GM19438 (cell line): ENCODE measurements at regions not wholly inside any gene's neighbourhood (a gene's known extent, or its start where the extent isn't known, plus 50 kb on each side); places are given as distances from the start of the nearest gene placed in this dataset.

Experiments used
- ATAC-seq: cut with Tn5 transposase; IDR thresholded peaks from one replicate; pipeline ENCODE4 v1.9.1; 2021; ENCODE audit warnings: low read depth; ENCODE audit not compliant: unreplicated experiment

- no peak for ATAC-seq
Measured at GRCh38 chr16:85303354-85303883, 191.1 kb upstream of the CIBAR2 start.

GRCh38 chr16:85304337-85304736 lies 192.1 kb upstream of the CIBAR2 start:
- ATAC-seq: no peak

- ATAC-seq: peak; percentile 65
Measured at GRCh38 chr16:85306071-85306792, 194.0 kb upstream of the CIBAR2 start.

- no peak for ATAC-seq
Measured at GRCh38 chr16:85306793-85307551, 194.7 kb upstream of the CIBAR2 start.

- no peak for ATAC-seq
Measured at GRCh38 chr16:85307552-85308364, 195.5 kb upstream of the CIBAR2 start.

GRCh38 chr16:85308611-85309540 lies 196.6 kb upstream of the CIBAR2 start:
- ATAC-seq: no peak

GRCh38 chr16:85309656-85310587 lies 197.7 kb upstream of the CIBAR2 start:
- ATAC-seq: no peak

GRCh38 chr16:85310868-85311585 lies 198.8 kb upstream of the CIBAR2 start:
- no peak for ATAC-seq

- ATAC-seq: no peak
Measured at GRCh38 chr16:85311741-85312140, 199.5 kb upstream of the CIBAR2 start.

- no peak for ATAC-seq
Measured at GRCh38 chr16:85312174-85312573, 199.9 kb upstream of the CIBAR2 start.

GRCh38 chr16:85312642-85313525 lies 200.6 kb upstream of the CIBAR2 start:
- no peak for ATAC-seq

GRCh38 chr16:85313526-85314301 lies 201.4 kb upstream of the CIBAR2 start:
- ATAC-seq: no peak

- no peak for ATAC-seq
Measured at GRCh38 chr16:85314512-85314971, 202.3 kb upstream of the CIBAR2 start.

- no peak for ATAC-seq
Measured at GRCh38 chr16:85315866-85316265, 203.6 kb upstream of the CIBAR2 start.

- no peak for ATAC-seq
Measured at GRCh38 chr16:85316321-85316919, 204.1 kb upstream of the CIBAR2 start.

- ATAC-seq: no peak
Measured at GRCh38 chr16:85316944-85317343, 204.7 kb upstream of the CIBAR2 start.
